ENCODE measurements at regions not wholly inside any gene's neighbourhood (a gene's known extent, or its start where the extent isn't known, plus 50 kb on each side); places are given as distances from the start of the nearest gene placed in this dataset.

GRCh38 chr10:130357226-130357625, 221.0 kb downstream of the GLRX3 start:
- POLR2A ChIA-PET = no interaction called here
- Mint-ChIP-seq H3K36me3 (ENCODE audit: low read depth) (no peaks in the 10 kb centered on the region), H3K4me3 (no peak overlapping the region), H3K9me3 (no peaks in the 10 kb centered on the region), H3K4me1 (ENCODE audit: low read depth) (no peaks in the 10 kb centered on the region), H3K27ac (no peak overlapping the region), H3K27me3 (no peaks in the 10 kb centered on the region)
- ATAC-seq (no peak), DNase-seq (no peak)
- TF ChIP-seq, protein P1, sequence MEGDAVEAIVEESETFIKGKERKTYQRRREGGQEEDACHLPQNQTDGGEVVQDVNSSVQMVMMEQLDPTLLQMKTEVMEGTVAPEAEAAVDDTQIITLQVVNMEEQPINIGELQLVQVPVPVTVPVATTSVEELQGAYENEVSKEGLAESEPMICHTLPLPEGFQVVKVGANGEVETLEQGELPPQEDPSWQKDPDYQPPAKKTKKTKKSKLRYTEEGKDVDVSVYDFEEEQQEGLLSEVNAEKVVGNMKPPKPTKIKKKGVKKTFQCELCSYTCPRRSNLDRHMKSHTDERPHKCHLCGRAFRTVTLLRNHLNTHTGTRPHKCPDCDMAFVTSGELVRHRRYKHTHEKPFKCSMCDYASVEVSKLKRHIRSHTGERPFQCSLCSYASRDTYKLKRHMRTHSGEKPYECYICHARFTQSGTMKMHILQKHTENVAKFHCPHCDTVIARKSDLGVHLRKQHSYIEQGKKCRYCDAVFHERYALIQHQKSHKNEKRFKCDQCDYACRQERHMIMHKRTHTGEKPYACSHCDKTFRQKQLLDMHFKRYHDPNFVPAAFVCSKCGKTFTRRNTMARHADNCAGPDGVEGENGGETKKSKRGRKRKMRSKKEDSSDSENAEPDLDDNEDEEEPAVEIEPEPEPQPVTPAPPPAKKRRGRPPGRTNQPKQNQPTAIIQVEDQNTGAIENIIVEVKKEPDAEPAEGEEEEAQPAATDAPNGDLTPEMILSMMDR (IDR thresholded peaks at IDR 0.05) = no peak
- CTCF ChIA-PET = no interaction called here
- intact Hi-C loops (cut with micrococcal nuclease) = no loop called here

GRCh38 chr10:130357951-130358350, 221.8 kb downstream of the GLRX3 start:
- Mint-ChIP-seq H3K36me3 (ENCODE audit: low read depth) (no peaks in the 10 kb centered on the region), H3K4me3 (no peak overlapping the region), H3K27me3 (no peaks in the 10 kb centered on the region), H3K4me1 (ENCODE audit: low read depth) (no peaks in the 10 kb centered on the region), H3K9me3 (no peaks in the 10 kb centered on the region), H3K27ac (no peak overlapping the region)
- TF ChIP-seq, protein P1 (IDR thresholded peaks at IDR 0.05) = no peak
- intact Hi-C loops (cut with micrococcal nuclease) = no loop called here
- ATAC-seq = no peak
- ChIA-PET CTCF (no interaction called here), POLR2A (no interaction called here)
- no peak for DNase-seq

- no peaks in the 10 kb centered on the region for H3K9me3 Mint-ChIP-seq
- TF ChIP-seq, protein P1 (IDR thresholded peaks at IDR 0.05) = no peak
- H3K27ac Mint-ChIP-seq = no peak overlapping the region
- ChIA-PET CTCF (no interaction called here), POLR2A (no interaction called here)
- H3K36me3 Mint-ChIP-seq (ENCODE audit: low read depth) = no peaks in the 10 kb centered on the region
- H3K27me3 Mint-ChIP-seq = peaks cover 1% of the 10 kb centered on the region
- intact Hi-C loops (cut with micrococcal nuclease) = no loop called here
- no peaks in the 10 kb centered on the region for H3K4me1 Mint-ChIP-seq (ENCODE audit: low read depth)
- ATAC-seq (no peak), DNase-seq (no peak)
- no peak overlapping the region for H3K4me3 Mint-ChIP-seq
These were observed 222.9 kb downstream of the GLRX3 start for GRCh38 chr10:130358981-130359650.

- DNase-seq (no peak), ATAC-seq (no peak)
- Mint-ChIP-seq H3K4me3 (no peak overlapping the region), H3K27ac (no peak overlapping the region), H3K27me3 (peaks cover 1% of the 10 kb centered on the region), H3K36me3 (ENCODE audit: low read depth) (no peaks in the 10 kb centered on the region), H3K9me3 (no peaks in the 10 kb centered on the region), H3K4me1 (ENCODE audit: low read depth) (no peaks in the 10 kb centered on the region)
- intact Hi-C loops (cut with micrococcal nuclease) = no loop called here
- ChIA-PET CTCF (no interaction called here), POLR2A (no interaction called here)
- TF ChIP-seq, protein P1 (IDR thresholded peaks at IDR 0.05) = no peak
These were observed 223.5 kb downstream of the GLRX3 start for GRCh38 chr10:130359711-130360110.

- Mint-ChIP-seq H3K36me3 (ENCODE audit: low read depth) (no peaks in the 10 kb centered on the region), H3K4me3 (no peak overlapping the region), H3K27me3 (peaks cover 1% of the 10 kb centered on the region), H3K9me3 (no peaks in the 10 kb centered on the region), H3K27ac (no peak overlapping the region), H3K4me1 (ENCODE audit: low read depth) (no peaks in the 10 kb centered on the region)
- DNase-seq (no peak), ATAC-seq (no peak)
- intact Hi-C loops (cut with micrococcal nuclease) = no loop called here
- ChIA-PET POLR2A (no interaction called here), CTCF (no interaction called here)
- TF ChIP-seq, protein P1 (IDR thresholded peaks at IDR 0.05) = no peak
These were observed 224.7 kb downstream of the GLRX3 start for GRCh38 chr10:130360826-130361311.

Data from activated CD8-positive, alpha-beta T cell treated with anti-CD3 and anti-CD28 coated beads for 36 hours (primary cell).